ENCODE measurements at regions not wholly inside any gene's neighbourhood (a gene's known extent, or its start where the extent isn't known, plus 50 kb on each side); places are given as distances from the start of the nearest gene placed in this dataset.
"Not testable (repeated sequence)": the region's sequence is repeated elsewhere in the genome, so short reads cannot be mapped to it uniquely, and the experiment has no call there.

- no peak for DNase-seq
Measured at GRCh38 chr6:30832864-30833263, 51.5 kb upstream of the DDR1 start.

GRCh38 chr6:30830438-30830837 is 53.9 kb upstream of the DDR1 start:
- DNase-seq, result no peak

- DNase-seq, result no peak
Measured at GRCh38 chr6:30829639-30830255, 54.6 kb upstream of the DDR1 start.

GRCh38 chr6:30829033-30829432 is 55.3 kb upstream of the DDR1 start:
- DNase-seq, result no peak

GRCh38 chr6:30828027-30828962 is 56.0 kb upstream of the DDR1 start:
- DNase-seq, result peak; percentile 89

GRCh38 chr6:30826961-30827342 is 57.4 kb upstream of the DDR1 start:
- DNase-seq, result no peak

GRCh38 chr6:30824698-30825097 is 59.6 kb upstream of the DDR1 start:
- DNase-seq, result no peak

GRCh38 chr6:30823534-30823865 is 60.8 kb upstream of the DDR1 start:
- no peak for DNase-seq

- peak; percentile 51 for DNase-seq
Measured at GRCh38 chr6:30821862-30822784, 62.2 kb upstream of the DDR1 start.

GRCh38 chr6:30820193-30820592 is 64.1 kb upstream of the DDR1 start:
- DNase-seq, result peak; percentile 80

GRCh38 chr6:30819297-30819917 is 64.9 kb upstream of the DDR1 start:
- DNase-seq, result peak; percentile 51

- DNase-seq, result peak; percentile 92
Measured at GRCh38 chr6:30818391-30818841, 65.9 kb upstream of the DDR1 start.

- no peak for DNase-seq
Measured at GRCh38 chr6:30816791-30817739, 67.3 kb upstream of the DDR1 start.

- not testable (repeated sequence) for DNase-seq
Measured at GRCh38 chr6:30816296-30816695, 68.0 kb upstream of the DDR1 start.

GRCh38 chr6:30815041-30815742 is 69.1 kb upstream of the DDR1 start:
- DNase-seq, result peak; percentile 22

GRCh38 chr6:30814146-30815040 is 69.9 kb upstream of the DDR1 start:
- peak; percentile 81 for DNase-seq

- no peak for DNase-seq
Measured at GRCh38 chr6:30813631-30814145, 69.3 kb upstream of the IER3 start.

GRCh38 chr6:30810813-30811339 is 66.5 kb upstream of the IER3 start:
- no peak for DNase-seq

GRCh38 chr6:30807566-30807965 is 63.2 kb upstream of the IER3 start:
- DNase-seq, result not testable (repeated sequence)

All from fibroblast of skin of right quadriceps (primary cell).